Panc1 (cell line): ENCODE measurements at regions not wholly inside any gene's neighbourhood (a gene's known extent, or its start where the extent isn't known, plus 50 kb on each side); places are given as distances from the start of the nearest gene placed in this dataset.
A peak's percentile ranks its signal among the peaks of the same experiment; 100 is the strongest.

ENCODE experiments used
- ATAC-seq: fragments of 200-7000 bp; cut with Tn5 transposase; 2 replicates; pipeline ENCODE4 v1.9.1; 2020; ENCODE audit warnings: mild to moderate bottlenecking, moderate library complexity
- BruUV-seq: library from RNA; stranded (reverse); fragments of 400-500 nt; replicated peaks from 2 replicates; lab custom pipeline; 2021; lab: Mats Ljungman, UMichigan
- CTCF ChIA-PET: fragments of 300-600 bp; sonication (Branson Sonifier 250); formaldehyde crosslinking; loops from one replicate; lab custom pipeline; 2022; ENCODE audit warnings: antibody characterized with exemption; lab: Charles Lee
- POLR2A ChIA-PET: fragments of 300-600 bp; sonication (Branson Sonifier 250); formaldehyde crosslinking; loops from one replicate; lab custom pipeline; 2022; ENCODE audit warnings: antibody characterized with exemption; lab: Charles Lee
- DNase-seq: peaks from one replicate; pipeline ENCODE4 v3.0.0-alpha.2; 2010; ENCODE audit warnings: low read depth, low spot score
- H3K27ac ChIP-seq: 2 replicates; pipeline ENCODE4 v1.5.1; 2011; ENCODE audit warnings: mild to moderate bottlenecking, low read length, inconsistent platforms
- H3K27me3 ChIP-seq: fragments of 200-500 bp; sonication (Bioruptor generic); 2 replicates; pipeline ENCODE4 v1.6.0; 2014; ENCODE audit warnings: low read length, inconsistent platforms; ENCODE audit not compliant: control insufficient read depth, insufficient read depth
- H3K36me3 ChIP-seq: fragments of 200-500 bp; sonication (Bioruptor generic); 2 replicates; pipeline ENCODE4 v1.5.1; 2014; ENCODE audit warnings: inconsistent platforms, mild to moderate bottlenecking, low read length, moderate library complexity; ENCODE audit not compliant: control insufficient read depth, insufficient read depth
- H3K4me1 ChIP-seq: 2 replicates; pipeline ENCODE4 v1.5.1; 2011; ENCODE audit warnings: inconsistent platforms, mild to moderate bottlenecking, low read length, moderate library complexity; ENCODE audit not compliant: control insufficient read depth, insufficient read depth
- H3K4me3 ChIP-seq, 2 experiments: 2 replicates each; pipeline ENCODE4 v1.5.1; 2011 to 2012; ENCODE audit warnings: low read depth in 2 of 2, low read length in 2 of 2, mild to moderate bottlenecking in 2 of 2, inconsistent platforms in 1 of 2, moderate library complexity in 1 of 2
- H3K9me3 ChIP-seq: fragments of 200-500 bp; sonication (Bioruptor generic); 2 replicates; pipeline ENCODE4 v1.5.1; 2014; ENCODE audit warnings: low read depth, mild to moderate bottlenecking, inconsistent platforms, low read length, moderate library complexity; ENCODE audit not compliant: control insufficient read depth, insufficient read depth
- CTCF ChIP-seq: fragments of 450-650 bp; IDR thresholded peaks from 2 replicates; pipeline ENCODE4 v1.5.1; 2017; ENCODE audit warnings: mild to moderate bottlenecking
- POLR2AphosphoS5 ChIP-seq: IDR thresholded peaks from 2 replicates; pipeline ENCODE4 v1.6.1; 2012; ENCODE audit warnings: mild to moderate bottlenecking, low read depth, low read length, moderate library complexity
- SIN3A ChIP-seq: IDR thresholded peaks from 2 replicates; pipeline ENCODE4 v1.6.1; 2012; ENCODE audit warnings: low read depth, mild to moderate bottlenecking, low read length, moderate library complexity, borderline replicate concordance; ENCODE audit not compliant: insufficient read depth
- TCF7L2 ChIP-seq: IDR thresholded peaks from 2 replicates; pipeline ENCODE4 v1.6.1; 2011; ENCODE audit warnings: mild to moderate bottlenecking, low read depth, low read length, inconsistent platforms
- in situ Hi-C: cut with HindIII; loops from 2 replicates; pipeline ENCODE4 v1.10.0; 2016; ENCODE audit warnings: low sequenced_read_pairs, low pct_unique_long_range_greater_than_20kb
- intact Hi-C: fragments of 100-400 bp; cut with micrococcal nuclease; formaldehyde crosslinking; loops from one replicate; pipeline ENCODE4 v1.10.0; 2022; ENCODE audit not compliant: unreplicated experiment
- TF ChIP-seq, protein P1 (sequence below), 2 experiments: IDR thresholded peaks; 2 replicates each; pipeline ENCODE4 v1.6.1; 2011 to 2012; ENCODE audit warnings: low read depth in 2 of 2, control low read depth in 1 of 2, low read length in 1 of 2, mild to moderate bottlenecking in 1 of 2, moderate library complexity in 1 of 2; ENCODE audit not compliant: insufficient read depth in 1 of 2

GRCh38 chr10:2981361-2981801 lies 86.0 kb upstream of the PFKP start:
- BruUV-seq = no TSS peak
- TF ChIP-seq CTCF (no peak), SIN3A (no peak), TCF7L2 (no peak)
- TF ChIP-seq, protein P1, sequence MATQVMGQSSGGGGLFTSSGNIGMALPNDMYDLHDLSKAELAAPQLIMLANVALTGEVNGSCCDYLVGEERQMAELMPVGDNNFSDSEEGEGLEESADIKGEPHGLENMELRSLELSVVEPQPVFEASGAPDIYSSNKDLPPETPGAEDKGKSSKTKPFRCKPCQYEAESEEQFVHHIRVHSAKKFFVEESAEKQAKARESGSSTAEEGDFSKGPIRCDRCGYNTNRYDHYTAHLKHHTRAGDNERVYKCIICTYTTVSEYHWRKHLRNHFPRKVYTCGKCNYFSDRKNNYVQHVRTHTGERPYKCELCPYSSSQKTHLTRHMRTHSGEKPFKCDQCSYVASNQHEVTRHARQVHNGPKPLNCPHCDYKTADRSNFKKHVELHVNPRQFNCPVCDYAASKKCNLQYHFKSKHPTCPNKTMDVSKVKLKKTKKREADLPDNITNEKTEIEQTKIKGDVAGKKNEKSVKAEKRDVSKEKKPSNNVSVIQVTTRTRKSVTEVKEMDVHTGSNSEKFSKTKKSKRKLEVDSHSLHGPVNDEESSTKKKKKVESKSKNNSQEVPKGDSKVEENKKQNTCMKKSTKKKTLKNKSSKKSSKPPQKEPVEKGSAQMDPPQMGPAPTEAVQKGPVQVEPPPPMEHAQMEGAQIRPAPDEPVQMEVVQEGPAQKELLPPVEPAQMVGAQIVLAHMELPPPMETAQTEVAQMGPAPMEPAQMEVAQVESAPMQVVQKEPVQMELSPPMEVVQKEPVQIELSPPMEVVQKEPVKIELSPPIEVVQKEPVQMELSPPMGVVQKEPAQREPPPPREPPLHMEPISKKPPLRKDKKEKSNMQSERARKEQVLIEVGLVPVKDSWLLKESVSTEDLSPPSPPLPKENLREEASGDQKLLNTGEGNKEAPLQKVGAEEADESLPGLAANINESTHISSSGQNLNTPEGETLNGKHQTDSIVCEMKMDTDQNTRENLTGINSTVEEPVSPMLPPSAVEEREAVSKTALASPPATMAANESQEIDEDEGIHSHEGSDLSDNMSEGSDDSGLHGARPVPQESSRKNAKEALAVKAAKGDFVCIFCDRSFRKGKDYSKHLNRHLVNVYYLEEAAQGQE (IDR thresholded peaks at IDR 0.05; ENCODE audit: insufficient read depth in 1 of 2, low read depth in 2 of 2, low read length in 1 of 2) = no peak
- H3K27ac ChIP-seq = no peak overlapping the region

GRCh38 chr10:2980791-2981360 lies 86.5 kb upstream of the PFKP start:
- H3K36me3 ChIP-seq = no peaks in the 10 kb centered on the region
- peak overlapping the region; percentile 32 to 53 for H3K4me3 ChIP-seq
- TF ChIP-seq POLR2AphosphoS5 = no peak
- TF ChIP-seq, protein P1 (IDR thresholded peaks at IDR 0.05; ENCODE audit: insufficient read depth in 1 of 2, low read depth in 2 of 2, low read length in 1 of 2) = no peak
- no peak for TF ChIP-seq SIN3A
- no peak for TF ChIP-seq CTCF
- TF ChIP-seq TCF7L2 = no peak
- no peak for ATAC-seq
- no peak for DNase-seq
- intact Hi-C loops (no loop called here), in situ Hi-C loops (no loop called here)
- H3K9me3 ChIP-seq = no peaks in the 10 kb centered on the region
- no peaks in the 10 kb centered on the region; the same call in 1 of the 2 replicates for H3K4me1 ChIP-seq
- no TSS peak for BruUV-seq
- ChIA-PET CTCF (interaction anchor here (0.6 to 0.7 kb wide), 2 partner anchors 13 to 360 kb away, joined by 3 to 6 read pairs; no protein-coding TSS in a partner anchor), POLR2A (no interaction called here)
- no peaks in the 10 kb centered on the region for H3K27me3 ChIP-seq
- H3K27ac ChIP-seq = no peak overlapping the region

More at GRCh38 chr10:2981361-2981801, 86.0 kb upstream of the PFKP start:
- ChIA-PET POLR2A (no interaction called here), CTCF (interaction anchor here (0.6 to 0.7 kb wide), 2 partner anchors 13 to 361 kb away, joined by 3 to 6 read pairs; no protein-coding TSS in a partner anchor)
- DNase-seq (no peak), ATAC-seq (peak; percentile 86)
- H3K27me3 ChIP-seq = no peaks in the 10 kb centered on the region
- H3K36me3 ChIP-seq = no peaks in the 10 kb centered on the region
- no peaks in the 10 kb centered on the region for H3K9me3 ChIP-seq
- H3K4me1 ChIP-seq = peaks cover 5% of the 10 kb centered on the region
- intact Hi-C loops (no loop called here), in situ Hi-C loops (no loop called here)
- peak overlapping the region; percentile 32 to 53 for H3K4me3 ChIP-seq
